ENCODE measurements at regions not wholly inside any gene's neighbourhood (a gene's known extent, or its start where the extent isn't known, plus 50 kb on each side); places are given as distances from the start of the nearest gene placed in this dataset.

GRCh38 chr4:3870567-3870962 is 104.4 kb downstream of the ADRA2C start:
- H3K4me1 Mint-ChIP-seq = peaks cover 1% of the 10 kb centered on the region
- peaks cover 0 to 6% (median 2%) of the 10 kb centered on the region in 7 donors for H3K9me3 Mint-ChIP-seq
- Histone ChIP-seq H3K4me3 (replicated peaks in 1 of 3; ENCODE audit: low read depth in 2 of 3, low read length in 3 of 3) (no peak overlapping the region), H3K9me3 (replicated peaks in 1 of 2; ENCODE audit: control insufficient read depth in 1 of 2, insufficient read depth in 1 of 2, low read length in 2 of 2) (peaks cover 0 to 3% of the 10 kb centered on the region in 2 donors), H4K20me1 (ENCODE audit: insufficient read depth, low read length) (no peaks in the 10 kb centered on the region), H3K27me3 (ENCODE audit: control insufficient read depth in 2 of 2, insufficient read depth in 2 of 2, low read length in 2 of 2) (peaks cover 0 to 20% of the 10 kb centered on the region in 2 donors), H3K4me2 (replicated peaks; ENCODE audit: extremely low read depth, low read length, poor library complexity, severe bottlenecking) (no peak overlapping the region), H3K4me1 (ENCODE audit: control insufficient read depth in 1 of 2, insufficient read depth in 2 of 2, low read length in 2 of 2) (no peaks in the 10 kb centered on the region), H3K79me2 (ENCODE audit: insufficient read depth, low read length) (no peaks in the 10 kb centered on the region), H3K27ac (ENCODE audit: low read depth in 1 of 2, low read length in 2 of 2) (no peak overlapping the region), H2AFZ (ENCODE audit: insufficient read depth, low read depth, low read length, poor library complexity, severe bottlenecking) (no peak overlapping the region), H3K36me3 (replicated peaks in 1 of 2; ENCODE audit: control insufficient read depth in 1 of 2, insufficient read depth in 2 of 2, low read length in 2 of 2) (no peaks in the 10 kb centered on the region), H3K9ac (ENCODE audit: insufficient read depth, low read length, poor library complexity, severe bottlenecking) (no peak overlapping the region)
- intact Hi-C loops (cut with micrococcal nuclease) = no loop called here
- DNase-seq = no peak
- H3K27me3 Mint-ChIP-seq (ENCODE audit: low read depth in 3 of 3) = peaks cover 30 to 52% (median 46%) of the 10 kb centered on the region in 3 donors
- no peak for TF ChIP-seq CTCF (IDR thresholded peaks at IDR 0.05)
- no peaks in the 10 kb centered on the region for H3K36me3 Mint-ChIP-seq
- WGBS (ENCODE audit: insufficient coverage) = 84% methylated on average over 8 of the region's 9 CpGs
- no peak overlapping the region for H3K27ac Mint-ChIP-seq
- peak overlapping the region in 1 of 2 donors; percentile 84 for H3K4me3 Mint-ChIP-seq

GRCh38 chr4:3871181-3871852 is 105.1 kb downstream of the ADRA2C start:
- no peak for TF ChIP-seq CTCF (IDR thresholded peaks at IDR 0.05)
- Histone ChIP-seq H2AFZ (ENCODE audit: insufficient read depth, low read depth, low read length, poor library complexity, severe bottlenecking) (no peak overlapping the region), H3K27me3 (ENCODE audit: control insufficient read depth in 2 of 2, insufficient read depth in 2 of 2, low read length in 2 of 2) (peaks cover 0 to 20% of the 10 kb centered on the region in 2 donors)

More at GRCh38 chr4:3871181-3871852, 105.1 kb downstream of the ADRA2C start:
- no peak for DNase-seq
- Mint-ChIP-seq H3K36me3 (no peaks in the 10 kb centered on the region), H3K4me1 (peaks cover 1% of the 10 kb centered on the region), H3K4me3 (peak overlapping the region in 1 of 2 donors; percentile 84), H3K27me3 (ENCODE audit: low read depth in 3 of 3) (peaks cover 30 to 52% (median 48%) of the 10 kb centered on the region in 3 donors), H3K9me3 (peaks cover 0 to 6% (median 2%) of the 10 kb centered on the region in 7 donors), H3K27ac (no peak overlapping the region)
- Histone ChIP-seq H3K4me3 (replicated peaks in 1 of 3; ENCODE audit: low read depth in 2 of 3, low read length in 3 of 3) (no peak overlapping the region), H3K4me2 (replicated peaks; ENCODE audit: extremely low read depth, low read length, poor library complexity, severe bottlenecking) (no peak overlapping the region), H3K27ac (ENCODE audit: low read depth in 1 of 2, low read length in 2 of 2) (no peak overlapping the region), H3K9me3 (replicated peaks in 1 of 2; ENCODE audit: control insufficient read depth in 1 of 2, insufficient read depth in 1 of 2, low read length in 2 of 2) (peaks cover 0 to 3% of the 10 kb centered on the region in 2 donors), H3K4me1 (ENCODE audit: control insufficient read depth in 1 of 2, insufficient read depth in 2 of 2, low read length in 2 of 2) (no peaks in the 10 kb centered on the region), H3K79me2 (ENCODE audit: insufficient read depth, low read length) (no peaks in the 10 kb centered on the region), H4K20me1 (ENCODE audit: insufficient read depth, low read length) (no peaks in the 10 kb centered on the region), H3K9ac (ENCODE audit: insufficient read depth, low read length, poor library complexity, severe bottlenecking) (no peak overlapping the region), H3K36me3 (replicated peaks in 1 of 2; ENCODE audit: control insufficient read depth in 1 of 2, insufficient read depth in 2 of 2, low read length in 2 of 2) (no peaks in the 10 kb centered on the region)
- intact Hi-C loops (cut with micrococcal nuclease) = no loop called here
- WGBS (ENCODE audit: insufficient coverage) = 8% methylated on average over 41 of the region's 53 CpGs
